ENCODE measurements at regions not wholly inside any gene's neighbourhood (a gene's known extent, or its start where the extent isn't known, plus 50 kb on each side); places are given as distances from the start of the nearest gene placed in this dataset.

DNA sequence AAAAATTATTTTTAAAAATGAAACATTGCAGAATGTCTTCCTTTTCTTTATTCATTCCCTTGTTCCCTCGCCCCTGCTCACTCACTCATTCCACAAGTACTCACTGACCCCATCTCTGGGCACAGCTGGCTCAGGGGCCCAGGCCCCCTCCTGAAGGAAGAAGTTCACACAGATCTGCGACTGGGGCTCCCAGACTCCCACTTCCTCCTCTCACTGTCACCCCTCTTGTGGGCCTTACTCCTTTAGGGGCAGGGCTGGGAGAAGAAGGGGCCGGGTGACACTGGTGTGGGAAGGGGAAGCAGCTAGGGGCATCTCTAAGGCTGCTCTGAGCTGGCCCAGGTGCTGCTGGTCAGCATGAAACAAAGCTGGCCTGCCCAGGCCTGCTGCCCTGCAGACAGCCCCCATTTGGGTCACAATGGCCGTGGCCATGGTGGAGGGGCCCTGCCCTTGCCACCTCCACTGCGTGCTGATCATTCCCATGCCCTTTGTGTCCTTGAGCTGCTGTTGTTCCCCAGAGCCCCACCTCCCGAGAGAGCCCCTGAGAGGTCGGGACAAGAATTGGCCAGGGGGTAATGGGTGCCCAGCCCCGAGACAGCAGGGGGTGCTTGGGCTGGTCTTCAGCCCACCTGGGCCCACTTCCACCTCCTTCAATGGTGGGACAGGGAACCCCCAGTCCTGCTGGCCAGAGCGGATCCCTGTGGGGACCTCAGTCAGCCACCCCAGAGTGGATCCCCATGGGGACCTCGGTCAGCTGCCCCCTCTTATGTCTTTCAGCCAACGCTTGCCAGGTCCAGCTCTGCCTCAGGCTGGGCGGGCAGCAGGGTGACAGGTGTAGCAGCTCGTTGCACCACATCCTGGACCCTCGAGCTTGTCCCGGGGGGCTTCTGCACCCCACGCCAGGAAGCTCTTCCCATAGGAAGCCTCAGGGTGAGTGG, 212.4 kb upstream of the C14orf180 start:
- H3K4me3 ChIP-seq (ENCODE audit: low read depth, low read length): no peak overlapping the region
- TF ChIP-seq, protein P1, sequence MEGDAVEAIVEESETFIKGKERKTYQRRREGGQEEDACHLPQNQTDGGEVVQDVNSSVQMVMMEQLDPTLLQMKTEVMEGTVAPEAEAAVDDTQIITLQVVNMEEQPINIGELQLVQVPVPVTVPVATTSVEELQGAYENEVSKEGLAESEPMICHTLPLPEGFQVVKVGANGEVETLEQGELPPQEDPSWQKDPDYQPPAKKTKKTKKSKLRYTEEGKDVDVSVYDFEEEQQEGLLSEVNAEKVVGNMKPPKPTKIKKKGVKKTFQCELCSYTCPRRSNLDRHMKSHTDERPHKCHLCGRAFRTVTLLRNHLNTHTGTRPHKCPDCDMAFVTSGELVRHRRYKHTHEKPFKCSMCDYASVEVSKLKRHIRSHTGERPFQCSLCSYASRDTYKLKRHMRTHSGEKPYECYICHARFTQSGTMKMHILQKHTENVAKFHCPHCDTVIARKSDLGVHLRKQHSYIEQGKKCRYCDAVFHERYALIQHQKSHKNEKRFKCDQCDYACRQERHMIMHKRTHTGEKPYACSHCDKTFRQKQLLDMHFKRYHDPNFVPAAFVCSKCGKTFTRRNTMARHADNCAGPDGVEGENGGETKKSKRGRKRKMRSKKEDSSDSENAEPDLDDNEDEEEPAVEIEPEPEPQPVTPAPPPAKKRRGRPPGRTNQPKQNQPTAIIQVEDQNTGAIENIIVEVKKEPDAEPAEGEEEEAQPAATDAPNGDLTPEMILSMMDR (conservative IDR thresholded peaks at IDR 0.05; ENCODE audit: low read depth, low read length): no peak
- no peak for DNase-seq (ENCODE audit: low read depth)

DNA sequence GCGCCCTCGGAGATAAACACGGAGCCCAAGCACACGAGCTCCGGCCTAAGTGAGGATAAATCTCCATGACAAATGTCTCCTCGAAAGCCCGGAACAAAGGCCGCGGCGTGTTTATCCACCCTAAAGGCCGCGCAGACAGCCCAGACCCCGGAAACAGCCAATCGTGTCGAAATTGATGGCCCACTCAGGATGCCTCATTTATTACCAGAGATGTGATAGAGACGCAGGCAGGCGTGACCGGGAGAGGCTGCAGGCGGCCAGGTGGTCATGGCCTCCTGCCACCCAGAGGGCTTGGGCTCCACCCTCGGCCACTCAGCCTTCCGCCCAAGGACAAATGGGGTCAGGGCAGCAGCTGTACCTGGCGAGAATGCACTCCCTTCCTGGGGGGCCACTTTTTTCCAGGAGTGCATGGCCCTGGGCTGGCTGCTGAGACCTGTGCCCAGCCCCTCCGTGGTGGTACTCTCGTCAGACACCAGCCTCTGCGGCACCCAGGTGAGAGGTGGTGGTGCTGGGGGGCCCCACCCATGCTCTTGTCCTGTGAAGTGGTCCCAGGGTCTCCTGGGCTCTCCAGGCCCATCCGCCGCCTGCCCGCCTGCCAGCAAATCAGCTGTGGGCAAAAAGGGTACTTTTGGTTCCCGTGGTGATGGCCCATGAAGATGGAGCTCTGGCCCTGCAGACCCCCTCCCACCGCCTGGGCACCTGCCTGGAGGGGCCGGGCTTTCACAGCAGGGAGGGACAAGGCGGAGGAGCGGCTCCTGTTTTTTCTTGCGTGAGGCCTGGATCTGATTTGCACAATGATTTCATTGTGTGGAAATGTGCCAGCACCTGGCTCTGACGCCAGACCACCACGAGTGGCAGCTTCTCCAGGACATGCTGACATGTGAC, 211.5 kb upstream of the C14orf180 start:
- no peak for DNase-seq (ENCODE audit: low read depth)
- no peak overlapping the region for H3K4me3 ChIP-seq (ENCODE audit: low read depth, low read length)
- TF ChIP-seq, protein P1 (conservative IDR thresholded peaks at IDR 0.05; ENCODE audit: low read depth, low read length): no peak

DNA sequence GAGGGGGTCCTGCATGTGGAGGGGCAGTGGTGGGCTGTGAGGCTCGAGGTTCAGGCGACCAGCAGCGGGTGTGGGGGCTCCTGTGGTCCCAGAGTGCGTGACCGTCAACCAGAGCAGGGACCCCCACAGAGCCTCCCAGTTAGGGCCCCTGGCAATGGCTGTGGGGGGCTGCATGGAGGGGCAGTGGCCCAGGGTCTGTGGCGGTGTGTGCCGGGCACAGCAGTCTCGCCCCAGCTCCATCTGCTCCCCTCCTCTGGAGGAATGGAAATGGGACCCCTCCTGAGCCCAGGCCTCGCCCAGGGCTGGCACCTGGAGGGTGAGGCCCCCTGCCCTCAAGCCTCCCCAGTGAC, 210.8 kb upstream of the C14orf180 start:
- no peak overlapping the region for H3K4me3 ChIP-seq (ENCODE audit: low read depth, low read length)
- DNase-seq (ENCODE audit: low read depth): no peak
- TF ChIP-seq, protein P1 (conservative IDR thresholded peaks at IDR 0.05; ENCODE audit: low read depth, low read length): no peak

DNA sequence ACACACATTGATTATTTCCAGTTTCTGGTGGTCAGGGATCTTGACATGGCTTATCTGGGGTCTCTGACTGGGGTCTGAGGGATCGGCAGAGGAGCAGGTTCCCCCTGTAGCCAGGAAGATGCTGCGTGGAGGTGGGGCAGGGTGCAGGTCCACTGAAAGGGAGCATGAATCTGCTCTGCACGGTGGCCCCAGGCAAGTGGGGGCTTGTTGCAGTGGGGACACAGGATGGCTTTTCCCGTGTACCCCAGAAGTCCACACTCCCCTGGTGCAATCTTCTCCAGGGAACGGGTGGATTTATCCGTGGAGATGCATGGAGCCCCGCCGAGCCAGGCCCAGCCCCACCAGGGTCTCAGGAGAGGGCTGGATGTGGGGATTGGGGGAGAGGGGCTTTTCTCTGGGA, 210.4 kb upstream of the C14orf180 start:
- no peak overlapping the region for H3K4me3 ChIP-seq (ENCODE audit: low read depth, low read length)
- TF ChIP-seq, protein P1 (conservative IDR thresholded peaks at IDR 0.05; ENCODE audit: low read depth, low read length): no peak
- DNase-seq (ENCODE audit: low read depth): no peak

DNA sequence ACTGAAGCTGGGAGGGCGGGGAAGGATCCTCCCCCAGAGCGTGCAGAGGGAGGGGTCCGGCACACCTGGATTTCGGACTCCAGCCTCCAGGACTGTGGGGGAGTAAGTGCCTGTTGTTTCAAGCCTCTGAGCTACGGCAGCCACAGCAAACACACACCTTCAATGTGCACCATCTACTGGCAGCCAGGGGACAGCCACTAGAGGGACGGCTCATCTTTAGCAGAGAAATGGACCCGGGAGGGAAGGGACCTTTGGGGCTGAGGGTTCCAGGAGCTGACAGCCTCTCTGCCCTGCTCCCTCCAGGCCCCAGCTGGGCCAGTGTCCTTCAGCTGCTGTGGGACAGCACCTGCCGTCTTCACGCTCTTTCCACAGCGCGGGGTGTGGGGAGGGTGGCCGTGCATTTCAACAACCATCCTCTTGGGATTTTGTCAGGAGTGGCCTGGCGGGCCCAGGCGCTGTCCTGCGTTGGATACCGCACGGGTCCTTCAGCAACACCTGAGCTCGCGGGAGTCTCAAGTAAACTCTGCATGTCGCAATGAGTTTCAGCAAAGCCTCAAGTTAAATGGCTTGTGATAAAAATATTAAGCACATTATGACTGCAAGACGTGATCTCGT, 209.2 kb upstream of the C14orf180 start:
- no peak overlapping the region for H3K4me3 ChIP-seq (ENCODE audit: low read depth, low read length)
- TF ChIP-seq, protein P1 (conservative IDR thresholded peaks at IDR 0.05; ENCODE audit: low read depth, low read length): peak; percentile 22
- DNase-seq (ENCODE audit: low read depth): no peak

DNA sequence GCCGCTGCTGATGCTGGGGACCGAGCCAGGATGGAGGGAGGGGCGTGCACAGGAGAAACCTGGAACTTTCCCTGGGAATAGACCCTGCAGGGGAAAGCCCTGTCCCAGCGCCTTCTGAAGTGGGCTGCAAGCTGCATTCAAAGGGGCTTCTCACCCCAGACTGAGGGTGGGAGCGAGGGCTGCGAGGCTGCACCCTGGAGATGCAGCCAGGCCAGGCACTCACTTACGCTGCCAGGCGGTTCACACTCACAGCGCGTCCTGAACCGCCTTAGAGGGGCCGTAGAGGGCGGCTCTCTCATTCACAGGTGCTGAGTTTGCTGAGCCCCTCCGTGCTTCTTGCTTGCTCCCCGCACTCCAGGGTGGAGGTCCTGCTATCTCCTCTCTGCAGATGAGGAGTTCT, 208.5 kb upstream of the C14orf180 start:
- no peak overlapping the region for H3K4me3 ChIP-seq (ENCODE audit: low read depth, low read length)
- no peak for DNase-seq (ENCODE audit: low read depth)
- TF ChIP-seq, protein P1 (conservative IDR thresholded peaks at IDR 0.05; ENCODE audit: low read depth, low read length): no peak

All from epithelial cell of proximal tubule (primary cell).